ENCODE measurements at regions not wholly inside any gene's neighbourhood (a gene's known extent, or its start where the extent isn't known, plus 50 kb on each side); places are given as distances from the start of the nearest gene placed in this dataset.

GRCh38 chr20:6657904-6658303 lies 109.6 kb upstream of the BMP2 start:
- no peak for DNase-seq

DNA sequence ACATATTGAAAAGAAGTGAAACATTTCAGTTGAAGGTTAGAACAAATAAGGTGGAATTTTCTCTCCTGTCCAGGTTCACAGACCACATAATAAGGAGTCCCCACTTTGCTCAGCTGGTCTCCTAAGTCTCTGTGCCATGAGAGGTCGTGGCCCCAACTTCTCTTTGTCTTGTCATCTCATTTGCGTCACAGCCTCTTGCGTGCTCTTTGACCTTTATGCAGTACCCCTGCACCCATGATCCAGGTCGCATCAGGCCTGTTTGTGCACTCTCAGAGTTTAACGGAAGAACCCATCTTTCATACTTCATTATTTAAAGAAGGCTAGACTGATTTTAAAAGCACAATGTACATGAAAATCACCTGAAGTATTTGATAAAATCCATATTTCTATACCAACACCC lies 110.4 kb upstream of the BMP2 start:
- no peak for DNase-seq

DNA sequence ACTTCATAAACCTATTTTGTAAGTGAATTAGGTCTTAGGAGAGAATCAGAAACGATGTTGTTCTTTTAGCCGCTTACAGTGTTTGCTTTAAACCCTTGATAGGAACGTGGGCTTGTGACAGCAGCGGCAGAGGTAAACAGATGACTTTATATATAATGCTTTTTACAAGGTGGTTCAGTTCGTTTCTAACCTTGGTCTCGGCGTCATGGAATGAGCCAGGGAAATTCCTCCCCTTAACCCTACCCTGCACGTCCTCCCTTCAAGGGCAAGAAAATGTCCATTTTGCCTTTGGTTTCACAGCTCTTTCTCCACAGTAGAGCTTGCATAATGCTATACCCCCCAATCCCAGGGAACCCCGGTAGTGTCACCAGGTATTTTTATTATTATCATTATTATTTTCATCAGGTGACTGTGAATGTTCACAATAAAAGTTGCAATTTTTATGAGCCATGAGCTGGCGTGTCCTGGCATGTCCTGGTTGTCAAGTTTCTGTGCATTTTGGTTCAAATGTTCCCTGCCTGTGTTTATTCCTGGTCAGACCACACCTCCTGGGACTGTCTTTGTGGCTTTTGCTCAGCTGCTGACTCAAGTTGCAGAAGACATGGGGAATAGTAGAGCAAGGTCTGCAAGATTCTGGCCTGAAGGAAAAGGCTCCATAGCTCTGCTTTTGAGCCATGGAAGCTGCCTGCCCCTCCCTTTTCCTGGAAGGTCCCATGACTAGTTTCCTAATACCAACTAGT lies 112.8 kb upstream of the BMP2 start:
- DNase-seq: no peak

DNA sequence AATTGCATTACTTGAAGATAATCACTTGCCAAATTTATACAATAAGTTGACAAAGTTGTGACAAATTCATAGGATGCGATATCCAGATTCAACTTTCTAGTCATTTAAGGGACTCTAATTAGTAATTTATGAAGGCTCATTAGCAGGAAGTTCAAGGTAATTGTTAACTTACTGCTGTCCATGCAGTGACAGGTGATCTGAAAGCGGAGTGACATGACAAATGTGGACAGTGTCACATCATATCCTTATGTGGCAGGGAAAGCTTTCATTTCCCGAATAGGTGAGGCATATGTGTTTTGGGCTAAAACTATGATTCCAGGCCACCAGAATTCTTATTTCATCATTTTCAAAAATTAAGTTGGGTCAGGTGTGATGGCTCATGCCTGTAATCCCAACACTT lies 115.9 kb upstream of the BMP2 start:
- no peak for DNase-seq

GRCh38 chr20:6651016-6651415 lies 116.5 kb upstream of the BMP2 start:
- DNase-seq: no peak

DNA sequence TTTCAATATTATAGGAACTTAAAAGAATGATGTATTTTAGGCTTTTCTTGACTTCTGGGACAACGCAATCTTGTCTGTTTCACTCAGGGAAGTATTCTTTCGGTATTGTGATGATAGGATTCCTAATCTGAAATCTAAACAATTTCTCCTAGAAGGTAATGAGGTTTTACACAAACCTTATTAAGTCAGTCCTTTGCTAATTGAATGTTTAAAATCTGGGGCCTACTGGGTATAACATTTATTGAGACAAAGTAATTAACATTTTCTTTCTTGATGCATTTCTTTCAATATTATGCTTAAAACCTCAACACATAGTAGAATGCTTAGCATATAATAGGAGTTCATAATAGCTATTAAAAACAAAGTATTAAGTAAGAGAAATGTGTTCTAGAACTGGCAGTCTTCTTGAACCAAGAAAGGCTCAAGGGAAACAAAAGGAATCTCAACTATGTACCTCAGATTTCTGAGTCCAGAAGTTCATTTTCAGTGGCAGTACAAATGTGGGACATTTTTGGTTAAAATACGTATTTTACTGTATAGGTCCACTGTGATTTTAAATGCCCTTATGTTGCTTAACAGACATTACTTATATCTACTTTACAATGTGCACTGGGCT lies 121.4 kb upstream of the BMP2 start:
- DNase-seq: no peak

DNA sequence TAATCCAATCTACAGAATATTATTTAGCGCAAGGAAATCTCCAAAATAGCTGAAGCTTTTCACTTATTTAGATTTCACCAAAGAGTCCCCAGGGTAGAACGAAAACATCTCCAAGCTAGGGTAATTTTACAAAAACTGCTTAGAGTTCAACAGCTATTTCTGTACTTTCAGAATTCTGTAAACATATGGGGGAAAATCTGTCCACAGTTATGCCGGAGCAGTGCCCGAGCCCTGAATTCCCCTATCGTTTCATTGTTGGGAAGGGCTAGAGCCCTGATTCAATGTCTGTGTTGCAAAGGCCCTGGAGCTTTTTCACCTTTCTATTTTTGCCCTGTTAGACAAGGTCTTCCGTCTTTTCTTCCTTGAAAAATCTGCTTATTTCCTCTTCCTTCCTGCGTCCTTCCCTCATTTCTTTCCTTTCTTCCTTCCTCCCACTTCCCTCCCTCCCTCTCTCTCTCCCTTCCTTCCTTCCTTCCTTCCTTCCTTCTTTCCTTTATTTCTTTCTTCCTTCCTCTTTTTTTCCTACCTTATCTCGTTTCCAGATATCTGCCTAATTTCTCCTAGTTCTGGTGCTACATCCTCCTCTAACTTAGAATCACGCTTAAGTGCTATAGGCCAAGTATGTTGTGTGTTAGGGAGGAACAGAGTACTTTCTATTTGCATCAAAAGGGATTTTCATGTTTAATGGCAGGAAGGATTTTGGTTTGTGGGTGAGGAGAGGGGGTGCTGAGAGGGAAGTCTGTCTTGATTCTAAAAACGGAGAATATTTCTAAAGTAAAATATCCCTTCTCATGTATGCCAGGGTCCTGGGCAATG lies 122.5 kb upstream of the BMP2 start:
- DNase-seq: no peak

GRCh38 chr20:6641012-6641411 lies 126.5 kb upstream of the BMP2 start:
- DNase-seq: no peak

DNA sequence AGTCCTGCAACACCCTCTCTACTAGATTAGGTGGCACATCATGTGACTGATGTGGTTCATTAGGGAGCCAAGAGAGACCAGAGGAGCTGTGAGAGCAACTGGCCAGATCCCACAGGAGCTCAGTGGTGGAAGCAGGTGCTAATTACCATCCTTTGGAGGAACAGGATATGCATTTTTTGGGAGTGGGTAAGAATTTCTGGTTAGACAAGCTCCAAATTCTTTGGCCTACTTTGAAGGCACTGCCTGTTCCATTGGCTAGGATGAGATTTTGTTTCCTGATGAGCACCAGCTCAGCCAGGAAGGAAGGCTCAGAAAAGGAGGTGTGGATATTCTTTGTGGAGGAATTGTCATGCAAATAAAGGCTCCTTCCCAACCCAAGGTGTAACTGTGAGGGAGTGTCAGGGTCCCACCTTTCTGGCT lies 130.3 kb upstream of the BMP2 start:
- no peak for DNase-seq

DNA sequence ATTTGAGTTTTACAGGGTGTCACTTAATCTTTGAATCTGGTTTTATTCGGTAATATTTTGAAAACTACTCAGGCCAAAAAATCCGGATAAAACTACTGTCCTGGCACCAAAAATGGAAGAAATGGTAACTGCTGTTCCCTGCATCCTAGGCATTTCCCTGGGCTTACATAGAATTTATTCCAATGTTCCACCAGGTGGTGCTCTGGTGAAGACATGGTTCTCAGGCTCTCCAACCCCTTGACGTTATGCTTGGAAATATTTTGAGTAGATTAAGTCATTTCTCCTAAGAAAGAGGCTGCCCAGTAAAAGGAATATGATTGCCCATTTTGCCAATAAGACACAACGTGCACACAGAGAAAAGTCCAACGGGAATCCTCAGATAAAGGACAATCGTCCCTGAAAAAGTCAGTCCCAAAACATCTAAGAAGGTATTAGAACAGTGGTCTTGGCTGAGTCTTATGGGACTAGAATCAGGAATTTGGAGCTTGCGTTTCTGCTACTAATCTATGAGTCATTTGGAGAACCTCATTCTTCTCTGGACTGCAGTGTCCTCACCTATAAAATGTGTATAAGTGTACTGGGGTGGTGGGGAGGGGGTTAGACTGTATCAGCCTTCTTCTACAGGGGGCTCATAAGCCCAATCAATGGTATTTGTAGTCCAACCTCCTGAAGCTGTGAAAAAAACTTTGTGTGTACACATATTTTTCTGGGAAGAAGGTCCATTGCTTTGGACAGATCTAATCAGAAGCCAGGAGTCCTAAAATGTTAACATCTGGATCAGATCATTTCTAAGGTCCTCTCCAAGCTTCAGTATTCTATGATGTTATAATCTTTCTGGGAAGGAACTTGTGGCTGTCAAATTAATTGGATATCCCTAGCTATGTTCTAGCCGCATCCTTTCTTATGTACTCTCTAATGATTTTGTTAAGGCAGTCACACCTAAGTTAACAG lies 131.0 kb upstream of the BMP2 start:
- peak; percentile 5 to 17 for DNase-seq

DNA sequence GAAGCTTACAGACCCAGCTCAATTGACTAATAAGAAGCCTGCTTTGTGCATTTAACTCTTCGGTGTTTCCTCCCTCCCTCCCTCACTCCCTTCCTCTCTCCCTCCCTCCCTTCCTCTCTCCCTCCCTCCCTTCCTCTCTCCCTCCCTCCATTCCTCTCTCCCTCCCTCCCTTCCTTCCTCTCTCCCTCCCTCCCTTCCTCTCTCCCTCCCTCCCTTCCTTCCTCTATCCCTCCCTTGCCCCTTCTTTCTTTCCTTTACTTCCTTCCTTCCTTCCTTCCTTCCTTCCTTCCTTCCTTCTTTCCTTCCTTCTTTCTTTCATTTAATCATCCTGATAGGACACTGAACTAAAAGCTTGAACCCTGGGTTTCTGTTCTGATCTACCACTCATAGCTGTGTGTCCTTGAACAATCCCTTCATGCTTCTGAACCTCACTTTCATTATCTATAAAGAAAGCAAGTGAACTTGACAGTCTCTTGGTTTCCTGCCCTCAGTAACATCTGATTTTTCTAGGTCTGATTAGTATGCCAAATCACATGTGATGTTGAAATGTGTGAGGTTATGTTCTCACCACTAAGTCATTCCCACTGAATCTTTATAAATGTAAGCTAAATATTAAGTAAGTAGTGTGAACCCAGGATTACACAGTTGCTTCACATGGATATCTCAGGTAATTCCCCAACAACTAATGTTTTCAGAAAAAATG lies 132.3 kb upstream of the BMP2 start:
- DNase-seq: no peak

DNA sequence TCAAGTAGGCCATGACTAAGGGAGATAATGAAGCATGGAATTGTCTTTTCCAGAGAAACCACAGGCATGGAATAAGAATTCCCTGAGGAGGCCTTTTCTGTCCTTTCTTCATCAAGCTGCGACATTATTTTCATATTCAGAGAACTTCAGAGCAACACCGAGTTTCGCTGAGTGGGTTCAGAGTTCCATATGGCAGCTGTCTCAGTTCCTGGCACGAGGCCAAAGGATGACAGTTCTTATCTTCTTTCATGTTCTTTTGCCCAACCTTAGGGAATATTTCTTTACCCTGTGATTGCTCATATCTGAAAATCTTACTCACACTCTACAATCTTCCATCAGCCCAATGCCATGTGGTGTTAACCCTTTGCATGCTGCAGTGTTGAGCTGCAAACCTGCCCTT lies 135.3 kb upstream of the BMP2 start:
- DNase-seq: no peak

DNA sequence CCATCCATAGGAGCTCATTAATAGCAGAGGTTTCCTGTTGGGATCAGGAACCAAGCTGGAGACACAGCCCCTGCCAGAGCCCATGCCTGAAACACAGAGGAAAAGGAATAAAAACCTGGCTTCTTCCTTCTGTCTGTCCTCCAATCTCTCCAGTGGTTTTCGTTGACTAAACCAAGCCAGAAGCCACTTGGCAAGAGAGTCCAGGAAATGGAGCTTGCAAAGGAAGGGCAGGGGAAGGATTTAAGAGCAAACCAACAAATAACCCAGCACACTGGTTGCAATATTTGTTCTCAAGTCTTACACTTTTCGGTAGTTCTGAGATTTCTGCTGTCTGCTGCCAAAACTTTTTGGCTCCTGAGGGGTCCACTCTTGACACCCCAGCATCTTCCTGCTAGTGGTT lies 137.0 kb upstream of the BMP2 start:
- DNase-seq: no peak

DNA sequence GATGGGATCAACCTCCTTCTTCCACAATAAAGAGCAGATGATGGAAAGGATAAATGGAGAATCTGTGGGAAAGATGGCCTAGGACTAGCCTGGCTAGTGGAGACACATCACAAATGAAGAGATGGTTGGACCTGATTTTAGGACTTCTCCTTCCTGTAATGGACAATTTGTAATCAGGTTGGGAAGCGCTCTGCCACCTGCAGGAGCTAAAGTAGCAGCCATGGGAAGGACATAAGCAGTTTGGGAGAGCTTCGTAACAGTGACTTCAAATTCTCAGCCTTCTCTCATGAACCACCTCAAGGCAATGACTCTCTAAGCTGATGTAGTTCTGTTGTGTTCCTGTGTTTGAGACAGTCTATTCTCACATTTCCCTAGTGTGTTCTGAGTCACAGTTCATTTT lies 137.9 kb upstream of the BMP2 start:
- no peak for DNase-seq

- DNase-seq: no peak
Observed at GRCh38 chr20:6626805-6627204, 140.7 kb upstream of the BMP2 start.

DNA sequence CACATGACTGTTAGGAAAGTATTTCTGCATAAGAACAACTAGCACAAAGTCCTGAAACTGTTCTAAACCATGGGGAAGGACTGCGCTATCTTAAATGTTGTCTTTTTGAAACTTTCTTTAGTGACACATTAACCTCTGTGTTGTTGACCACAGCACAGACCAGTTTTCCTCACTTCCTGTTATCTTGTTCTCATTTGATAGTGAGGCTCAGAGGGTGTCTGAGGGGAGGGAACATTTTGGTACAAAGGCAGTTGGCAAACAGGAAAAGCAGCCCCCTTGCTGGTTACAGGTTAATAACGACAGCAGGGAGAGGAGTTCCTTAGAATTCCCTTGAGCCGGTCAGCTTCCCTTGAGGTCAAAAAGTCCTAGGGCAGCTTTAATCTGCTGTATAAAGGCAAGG lies 143.5 kb upstream of the BMP2 start:
- no peak for DNase-seq

- no peak for DNase-seq
Observed at GRCh38 chr20:6622041-6622440, 145.4 kb upstream of the BMP2 start.

- no peak for DNase-seq
Observed at GRCh38 chr20:6618051-6618450, 149.4 kb upstream of the BMP2 start.

DNA sequence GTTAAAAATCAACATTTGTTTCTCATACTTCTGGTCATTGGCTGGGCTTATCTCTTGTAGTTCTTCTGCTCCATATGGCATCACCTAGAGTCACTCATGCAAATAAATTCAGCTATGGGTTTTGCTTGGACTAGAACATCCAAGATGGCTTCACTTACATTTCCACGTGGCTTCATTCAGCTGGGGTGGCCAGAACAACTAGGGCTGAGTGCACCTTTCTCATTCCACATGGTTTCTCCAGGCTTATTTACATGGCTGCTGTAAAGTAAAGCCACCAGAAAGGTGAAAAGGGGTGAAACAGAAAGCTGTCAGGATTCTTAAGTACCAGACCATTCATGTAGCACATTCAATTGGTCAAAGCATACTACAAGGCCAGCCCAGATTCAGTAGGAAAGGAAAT lies 151.1 kb upstream of the BMP2 start:
- no peak for DNase-seq

- no peak for DNase-seq
Observed at GRCh38 chr20:6614836-6615235, 152.7 kb upstream of the BMP2 start.

DNA sequence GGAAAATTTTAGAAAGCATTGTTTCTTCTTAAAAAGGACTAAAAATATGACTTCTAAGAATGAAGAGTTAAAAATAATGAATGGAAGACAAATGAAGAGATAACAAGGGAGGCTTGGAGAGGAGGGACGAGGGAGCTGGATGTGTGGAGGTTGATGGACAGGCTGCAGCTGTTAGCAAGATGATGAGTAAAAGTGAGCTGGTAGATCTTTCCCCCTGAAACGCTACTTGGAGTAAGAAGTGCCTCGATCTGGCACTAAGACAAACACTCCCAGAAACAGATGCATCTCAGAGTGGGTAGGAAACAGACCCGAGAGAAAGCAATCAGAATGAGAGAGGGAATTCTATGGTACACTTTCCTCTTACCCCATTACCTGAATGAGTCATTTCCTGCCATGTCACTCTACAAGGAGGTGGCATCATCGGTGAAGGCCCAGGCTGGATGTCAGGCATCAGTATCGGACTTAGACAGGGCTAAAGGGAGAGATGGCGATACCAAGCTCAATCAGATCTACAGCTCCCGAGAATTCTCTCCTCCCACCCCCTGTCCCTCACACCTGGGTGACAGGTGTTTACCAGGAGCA lies 154.1 kb upstream of the BMP2 start:
- no peak for DNase-seq

GRCh38 chr20:6612606-6612923 lies 154.9 kb upstream of the BMP2 start:
- DNase-seq: no peak

Data from NCI-H1930 (cell line).